Inflammatory macrophage treated with lipopolysaccharide for 4 hours (primary cell): ENCODE measurements at regions not wholly inside any gene's neighbourhood (a gene's known extent, or its start where the extent isn't known, plus 50 kb on each side); places are given as distances from the start of the nearest gene placed in this dataset.
"Not testable (repeated sequence)": the region's sequence is repeated elsewhere in the genome, so short reads cannot be mapped to it uniquely, and the experiment has no call there.

ENCODE experiments used
- DNase-seq: peaks from one replicate; pipeline ENCODE4 v3.0.0-alpha.2; 2020

DNA sequence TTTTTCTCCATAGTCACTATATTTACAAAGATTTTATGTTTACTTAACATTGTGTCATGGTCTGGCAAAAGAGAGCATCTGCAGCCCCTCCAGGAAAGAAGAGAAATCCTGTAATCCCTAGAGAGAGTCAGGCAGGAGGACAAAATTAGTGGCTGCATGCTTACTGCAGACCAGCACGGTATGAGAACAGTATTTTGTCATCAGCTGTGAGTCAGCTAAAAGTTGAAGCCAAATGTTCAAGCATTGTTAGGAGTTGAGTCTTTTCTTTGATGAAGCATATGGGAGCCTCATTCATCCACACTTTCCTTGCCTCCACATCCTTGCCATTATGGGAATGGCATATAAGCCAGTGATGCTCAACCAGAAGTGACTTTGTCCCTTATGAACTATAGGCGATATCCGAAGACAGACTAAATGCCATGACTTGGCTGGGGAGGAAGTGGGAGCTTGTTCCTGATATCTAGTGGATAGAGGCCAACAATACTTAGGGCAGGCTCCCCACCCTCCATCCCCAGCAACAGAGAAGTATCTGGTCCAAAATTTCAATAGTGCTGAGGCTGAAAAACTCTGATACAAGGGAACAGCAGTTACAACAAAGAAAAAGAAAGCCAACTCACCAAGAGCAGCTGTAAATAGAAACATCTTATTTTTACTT, 112.0 kb upstream of the OR5AK2 start:
- no peak for DNase-seq

DNA sequence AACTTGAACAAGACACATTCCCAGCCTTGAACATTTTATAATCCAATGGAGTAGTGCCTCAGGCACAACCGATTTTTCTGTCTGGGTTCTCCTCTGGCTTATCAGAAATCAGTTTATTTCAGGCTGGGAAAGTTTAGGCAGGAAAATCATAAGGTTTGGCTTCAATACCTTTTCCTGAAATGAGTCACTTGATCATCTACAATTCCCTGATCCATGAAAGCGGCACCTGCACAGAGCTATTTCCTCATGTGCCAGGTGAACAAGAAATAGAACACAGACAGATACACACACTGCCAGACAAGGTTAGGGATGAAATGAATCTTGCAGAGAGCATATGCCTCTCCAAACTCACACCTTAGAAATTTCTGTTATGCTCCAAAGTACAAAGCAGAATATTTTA, 106.7 kb upstream of the OR9G4 start:
- DNase-seq: no peak

DNA sequence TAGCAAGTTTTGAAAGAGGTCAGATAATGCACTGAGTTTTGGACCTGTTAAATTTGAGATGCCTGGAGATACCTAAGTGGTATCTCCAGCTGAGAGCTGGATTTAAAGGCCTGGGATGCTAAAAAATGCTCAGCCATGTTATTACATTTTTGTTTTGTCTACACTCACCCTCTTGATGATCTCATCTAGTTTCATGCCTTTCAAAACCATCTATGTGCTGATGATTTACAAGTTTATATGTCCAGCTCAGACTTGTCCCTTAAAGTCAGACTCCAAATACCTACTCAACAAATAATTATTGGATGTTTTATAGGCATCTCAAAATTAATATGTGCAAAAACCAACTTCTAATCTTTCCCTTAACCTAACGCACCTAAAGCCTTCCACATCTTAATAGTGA, 103.6 kb upstream of the OR9G4 start:
- DNase-seq: no peak

DNA sequence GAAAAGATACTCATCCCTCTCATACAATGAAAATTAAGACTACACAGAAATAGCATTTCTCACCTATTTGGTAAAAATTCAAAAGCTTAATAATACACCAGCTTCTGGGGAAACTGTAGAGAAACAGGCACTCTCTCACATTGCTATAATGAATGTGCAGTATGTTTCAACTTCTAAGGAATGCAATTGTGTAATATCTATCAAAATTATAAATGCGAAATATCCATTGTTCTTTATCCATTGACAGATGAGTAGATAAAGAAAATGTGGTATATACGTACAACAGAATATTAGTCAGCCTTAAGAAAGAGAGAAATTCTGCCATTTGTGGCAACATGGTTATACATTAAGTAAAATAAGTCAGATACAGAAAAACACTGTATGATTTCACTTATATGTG, 101.4 kb upstream of the OR9G4 start:
- no peak for DNase-seq

DNA sequence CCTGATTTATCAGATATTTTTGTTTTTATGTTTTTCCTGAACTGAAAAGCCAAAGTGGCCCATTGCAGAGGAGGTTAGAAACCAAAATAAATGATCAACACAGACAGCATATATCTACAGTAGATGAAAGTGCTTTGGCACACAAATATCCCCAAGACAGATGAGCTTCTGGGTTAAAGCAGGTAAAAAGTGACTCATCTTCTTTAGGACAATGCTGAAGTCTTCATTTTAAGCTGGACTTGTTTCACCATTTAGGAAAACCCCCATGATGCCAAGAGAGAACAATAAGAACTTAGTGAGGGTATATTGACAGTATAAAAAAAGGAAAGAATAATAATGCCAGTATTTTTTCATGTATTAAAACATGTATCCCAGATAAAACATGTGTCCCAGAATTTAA, 100.8 kb upstream of the OR9G4 start:
- no peak for DNase-seq

DNA sequence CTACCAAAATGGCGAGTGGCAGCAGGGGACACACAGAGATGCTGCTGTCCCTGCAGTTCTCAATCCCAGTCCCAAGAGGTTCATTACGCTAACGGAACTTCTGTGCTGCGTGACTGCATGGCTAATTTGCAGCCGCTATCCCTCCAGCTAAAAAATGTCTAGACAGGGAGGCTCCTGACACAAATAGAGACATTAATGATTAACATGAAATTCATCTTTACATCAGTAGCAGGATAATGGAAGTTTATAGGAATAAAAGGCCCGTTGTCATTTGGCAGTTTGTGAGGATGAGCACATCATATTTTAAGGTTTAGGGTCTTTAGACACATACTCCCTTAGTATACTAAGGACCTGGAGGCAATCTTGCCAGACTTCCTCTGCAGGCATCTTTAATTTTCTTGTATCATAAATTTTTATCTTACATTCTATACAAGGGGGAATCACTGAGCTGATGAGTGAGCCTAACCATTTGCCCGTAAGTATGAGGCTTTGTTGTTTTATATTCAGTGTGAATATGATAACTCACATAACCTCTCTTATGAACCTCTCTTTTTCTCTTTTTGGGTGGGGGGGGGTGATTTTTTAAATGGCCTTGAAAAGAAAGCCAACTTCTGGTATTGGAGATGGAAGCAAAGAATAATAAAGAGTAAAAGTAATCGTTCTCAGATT, 99.8 kb upstream of the OR9G4 start:
- DNase-seq: no peak

DNA sequence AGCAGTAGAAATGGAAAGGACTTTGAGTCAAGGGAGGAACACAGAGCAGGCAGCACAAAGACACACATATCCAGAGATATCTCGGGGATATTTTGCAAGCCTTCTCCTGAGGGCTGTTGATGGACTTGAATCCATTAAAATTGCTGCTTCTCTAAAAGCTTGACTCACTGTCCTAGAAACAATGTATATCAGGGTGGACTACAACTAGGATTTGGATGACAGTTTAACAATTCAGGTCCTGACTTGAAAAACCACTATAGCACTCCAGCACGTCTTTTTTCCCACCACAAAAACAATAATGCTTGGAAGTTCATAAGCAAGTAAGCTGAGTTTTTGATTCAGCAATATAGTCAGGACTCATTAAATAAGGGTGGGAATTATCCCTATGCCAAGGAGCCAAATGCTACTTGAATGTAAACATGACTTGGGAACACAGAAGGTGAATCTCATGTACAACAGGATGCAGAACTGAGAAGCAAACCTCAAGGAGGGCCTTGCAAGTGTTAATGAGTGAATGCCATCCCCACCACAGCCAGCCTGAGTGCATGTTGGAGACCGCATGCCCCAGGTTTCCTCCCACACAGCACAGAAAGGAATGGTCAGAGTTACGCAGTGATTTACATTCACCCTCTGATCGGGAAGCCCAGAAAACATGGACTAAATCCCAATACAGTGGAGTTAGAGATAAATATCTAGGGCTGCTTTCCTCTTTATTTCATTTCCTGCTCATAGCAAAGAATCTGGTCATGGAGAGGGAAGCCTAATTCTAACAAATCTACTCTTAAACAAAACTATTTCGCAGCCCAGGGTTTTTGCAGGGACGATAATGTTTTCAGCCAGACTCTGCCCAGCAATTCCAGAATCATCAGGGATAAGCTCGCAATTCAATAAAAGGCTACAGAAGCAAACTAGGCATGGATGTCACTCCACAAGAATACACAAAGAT, 98.4 kb upstream of the OR9G4 start:
- no peak for DNase-seq

DNA sequence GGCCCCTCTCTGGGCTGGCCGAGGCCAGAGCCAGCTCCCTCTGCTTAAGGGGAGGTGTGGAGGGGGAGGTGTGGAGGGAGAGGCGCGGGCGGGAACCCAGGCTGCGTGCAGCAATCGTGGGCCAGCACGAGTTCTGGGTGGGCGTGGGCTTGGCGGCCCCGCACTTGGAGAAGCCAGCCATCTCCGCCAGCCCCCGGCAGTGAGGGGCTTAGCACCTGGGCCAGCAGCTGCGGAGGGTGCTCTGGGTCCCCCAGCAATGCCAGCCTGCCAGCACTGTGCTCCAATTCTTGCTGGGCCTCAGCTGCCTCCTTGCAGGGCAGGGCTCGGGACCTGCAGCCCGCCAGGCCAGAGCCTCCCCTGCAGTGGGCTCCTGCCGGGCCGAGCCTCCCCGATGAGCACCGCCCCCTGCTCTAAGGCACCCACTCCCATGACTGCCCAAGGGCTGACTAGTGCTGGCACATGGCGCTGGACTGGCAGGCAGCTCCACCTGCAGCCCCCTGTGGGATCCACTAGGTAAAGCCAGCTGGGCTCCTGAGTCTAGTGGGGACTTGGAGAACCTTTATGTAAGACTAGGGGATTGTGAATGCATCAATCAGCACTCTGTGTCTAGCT, 96.7 kb upstream of the OR9G4 start:
- no peak for DNase-seq

DNA sequence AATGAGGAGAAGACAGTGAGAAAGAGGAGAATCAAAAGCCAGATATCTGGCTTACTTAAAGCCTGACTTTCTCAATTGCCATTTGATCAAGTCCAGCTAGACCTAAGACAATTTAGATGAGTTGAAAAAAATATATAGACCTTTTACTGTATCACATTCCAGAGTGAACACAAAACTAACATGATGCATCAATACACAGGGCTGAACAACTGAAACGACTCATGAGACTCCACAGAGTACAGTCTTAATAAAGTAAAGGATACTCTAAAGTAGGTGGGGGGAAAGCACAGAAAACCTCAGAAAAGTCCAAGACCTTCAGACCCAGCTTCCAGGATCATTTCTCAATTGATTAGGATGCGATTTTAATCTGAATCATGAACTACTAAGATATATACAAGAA, 95.3 kb upstream of the OR9G4 start:
- DNase-seq: no peak

DNA sequence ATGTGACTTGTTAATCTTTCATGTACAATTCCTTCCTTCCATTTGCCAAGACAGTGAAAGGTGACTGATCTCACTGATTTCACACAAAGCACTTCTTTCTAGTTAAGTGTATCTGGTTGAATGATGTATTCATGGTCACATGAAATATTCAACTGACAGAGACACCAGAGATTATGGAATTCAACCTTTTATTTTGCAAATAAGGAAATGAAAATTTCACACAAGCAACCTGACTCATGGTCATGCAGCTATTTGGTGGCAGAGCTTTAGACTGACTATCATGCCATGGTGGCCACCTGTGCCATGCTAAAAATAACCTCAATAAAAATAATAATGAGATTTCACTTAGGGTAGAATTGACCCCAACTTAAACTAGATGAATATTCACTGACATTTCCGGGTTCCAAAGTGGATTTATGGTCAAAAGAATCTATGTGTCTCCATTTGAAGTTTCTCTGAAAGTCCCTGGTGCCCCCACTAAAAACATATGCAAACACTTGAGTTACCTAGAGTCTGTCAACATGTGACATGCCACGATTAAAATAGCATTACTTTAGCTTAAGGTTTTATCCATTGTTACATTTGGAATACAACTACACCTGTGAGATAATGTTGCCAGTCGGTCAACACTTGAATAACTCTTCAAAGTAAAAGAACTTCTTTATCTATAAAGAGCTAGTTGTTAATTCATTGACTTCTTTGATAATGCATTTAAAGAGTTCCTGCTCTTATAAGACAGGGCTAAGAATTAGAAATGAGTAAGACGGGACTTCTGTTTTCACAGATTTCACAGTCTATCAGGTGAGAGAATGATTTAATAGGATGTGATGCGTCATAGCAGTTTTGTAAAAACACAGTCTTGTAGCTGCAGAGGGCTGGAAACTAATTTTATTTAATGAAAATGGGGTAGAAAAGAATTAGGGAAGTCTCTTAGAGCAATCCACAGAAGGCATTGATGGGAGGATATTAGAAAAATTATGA, 94.6 kb upstream of the OR9G4 start:
- peak; percentile 53 for DNase-seq

DNA sequence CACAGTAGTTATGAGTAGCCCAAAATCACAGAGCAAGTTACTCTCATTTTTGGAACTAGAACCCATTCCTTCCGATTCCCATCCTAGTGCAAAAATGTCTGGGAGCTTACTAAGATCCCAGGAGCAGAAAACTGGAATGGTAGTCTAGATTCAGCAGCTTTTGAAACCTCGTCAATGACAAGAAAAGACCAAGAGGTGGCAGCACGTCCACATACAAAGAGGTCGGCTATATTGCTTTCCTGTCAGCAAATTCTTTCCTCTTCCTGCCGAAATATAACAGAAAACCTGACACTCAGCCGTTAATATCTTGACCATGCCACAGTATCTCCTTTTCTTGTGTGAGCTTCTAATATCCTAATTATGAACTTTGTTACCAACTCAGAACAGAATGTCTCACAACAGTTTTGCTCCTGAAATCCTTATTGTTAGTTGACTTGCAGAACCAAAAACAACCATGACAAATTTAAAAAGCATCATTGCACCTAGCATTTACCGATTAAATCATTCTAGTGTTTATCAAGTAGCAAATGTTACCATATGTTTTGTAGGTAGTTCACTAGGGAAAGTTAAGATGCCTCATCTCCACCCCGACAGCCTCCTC, 92.8 kb upstream of the OR9G4 start:
- peak; percentile 49 for DNase-seq

DNA sequence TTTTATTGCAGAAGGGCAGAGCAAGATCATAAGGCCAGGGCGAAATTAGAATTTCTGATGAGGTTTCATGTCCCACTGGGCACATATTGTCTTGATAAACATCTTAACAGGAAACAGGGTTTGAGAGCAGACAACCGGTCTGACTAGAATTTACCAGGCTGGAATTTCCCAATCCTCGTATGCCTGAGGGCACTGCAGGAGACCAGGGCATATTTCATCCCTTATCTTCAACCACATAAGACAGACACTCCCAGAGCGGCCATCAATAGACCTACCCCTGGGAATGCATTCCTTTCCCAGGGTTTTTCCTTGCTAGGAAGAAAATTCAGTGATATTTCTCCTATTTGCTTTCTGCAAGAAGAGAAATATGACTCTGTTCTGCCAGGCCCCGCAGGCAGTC, 78.9 kb upstream of the OR9G4 start:
- not testable (repeated sequence) for DNase-seq

DNA sequence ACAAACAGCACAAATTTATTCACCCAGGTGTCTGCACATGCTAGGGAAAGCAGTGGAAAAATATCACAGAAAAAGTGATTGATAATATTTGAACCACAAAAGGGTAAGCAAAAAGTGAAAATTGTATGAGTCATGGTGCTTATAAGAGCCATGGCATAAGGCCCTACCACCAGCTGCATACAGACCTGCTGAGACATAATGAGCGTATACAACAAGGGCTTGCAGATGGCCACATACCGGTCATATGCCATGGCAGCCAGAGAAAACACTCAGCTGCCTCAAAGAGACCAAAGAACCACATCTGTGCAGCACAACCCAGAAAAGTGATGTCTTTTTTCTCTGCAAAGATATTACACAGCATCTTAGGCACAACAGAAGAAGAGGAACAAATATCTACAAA, 71.4 kb upstream of the OR9G4 start:
- DNase-seq: no peak

DNA sequence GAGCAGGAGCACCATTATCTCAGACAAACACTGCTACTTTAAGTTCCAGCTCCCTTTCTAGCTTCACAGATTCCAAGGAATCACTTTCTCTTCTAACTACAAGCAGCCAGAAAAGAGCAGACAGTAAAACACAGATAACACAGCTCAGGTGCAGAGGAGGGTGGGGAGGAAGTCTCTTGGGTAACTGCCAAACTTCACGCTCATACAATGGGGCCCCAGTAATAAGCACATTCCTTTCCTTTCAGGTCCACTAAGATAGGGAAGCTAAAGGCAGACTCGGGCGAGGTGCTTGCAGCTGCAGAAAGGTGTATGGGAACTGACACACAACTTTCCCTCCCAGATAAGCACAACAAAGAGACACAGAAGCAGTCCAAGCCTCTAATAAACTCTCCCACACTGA, 69.2 kb upstream of the OR9G4 start:
- DNase-seq: no peak

DNA sequence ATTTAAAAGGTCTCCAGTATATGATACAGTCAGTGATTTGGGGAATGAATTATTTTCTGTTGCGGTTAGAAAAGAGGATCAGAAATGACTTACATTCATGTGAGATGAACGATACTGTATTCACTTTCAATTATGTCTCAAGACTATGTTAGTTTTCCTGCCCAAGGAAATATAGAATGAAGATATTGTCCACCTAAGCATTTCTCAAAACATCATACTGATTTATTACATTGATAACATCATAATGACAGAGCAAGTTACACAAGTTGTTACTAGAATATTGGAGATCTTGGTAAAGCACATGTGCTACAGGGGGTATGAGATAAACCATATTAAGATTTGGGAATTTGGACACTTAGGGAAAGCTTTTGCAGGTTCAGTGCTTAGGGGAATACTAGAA, 67.8 kb upstream of the OR9G4 start:
- DNase-seq: no peak

DNA sequence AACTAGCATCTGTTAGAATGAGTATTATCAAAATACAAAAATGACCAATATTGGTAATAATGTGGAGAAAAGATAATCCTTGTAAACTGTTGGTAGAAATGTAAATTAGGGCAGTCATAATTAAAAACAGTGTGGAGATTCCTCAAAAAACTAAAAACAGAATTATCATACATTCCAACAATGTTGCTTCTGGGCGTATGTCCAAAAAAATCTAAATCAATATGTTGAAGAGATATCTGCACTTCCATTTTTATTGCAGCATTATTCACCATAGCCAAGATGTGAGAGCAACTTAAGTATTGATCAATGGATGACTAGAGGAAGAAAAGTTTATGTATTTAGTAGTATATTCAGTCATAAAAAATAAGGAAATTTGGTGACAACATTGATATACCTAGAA, 59.8 kb upstream of the OR9G4 start:
- no peak for DNase-seq

DNA sequence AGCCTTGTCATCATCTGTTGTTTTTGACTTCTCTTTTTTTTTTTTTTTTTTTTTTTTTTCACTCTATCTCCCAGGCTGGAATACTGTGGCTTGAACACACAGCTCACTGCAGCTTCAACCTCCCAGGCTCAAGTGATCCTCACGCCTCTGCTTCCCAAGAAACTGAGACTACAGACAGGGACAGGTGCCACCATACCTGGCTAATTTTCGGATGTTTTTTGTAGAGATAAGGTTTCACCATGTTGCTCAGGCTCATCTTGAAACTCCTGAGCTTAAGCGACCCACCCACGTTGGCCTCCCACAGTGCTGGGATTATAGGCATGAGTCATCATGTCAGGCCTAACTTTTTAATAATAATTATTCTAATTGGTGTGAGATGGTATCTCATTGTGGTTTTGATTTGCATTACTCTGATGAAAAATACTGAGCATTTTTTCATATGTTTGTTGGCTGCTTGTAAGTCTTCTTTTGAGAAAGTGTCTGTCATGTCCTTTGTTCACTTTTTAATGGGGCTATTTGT, 51.3 kb upstream of the OR9G4 start:
- DNase-seq: no peak
